Vagina (tissue), 2 donors: ENCODE measurements at regions not wholly inside any gene's neighbourhood (a gene's known extent, or its start where the extent isn't known, plus 50 kb on each side); places are given as distances from the start of the nearest gene placed in this dataset.

Source experiments
- CTCF ChIP-seq, 3 experiments: fragments of 450-650 bp in 2 of 3; fragments of 200-600 bp in 1 of 3; sonication (generic) in 1 of 3; IDR thresholded peaks; one replicate each; pipeline ENCODE4 v1.5.1; 2017 to 2019; ENCODE audit warnings: antibody characterized with exemption in 3 of 3, mild to moderate bottlenecking in 2 of 3, moderate library complexity in 2 of 3
- POLR2A ChIP-seq, 2 donors: fragments of 450-650 bp; IDR thresholded peaks; one replicate each; pipeline ENCODE4 v1.6.1; 2017; ENCODE audit warnings: antibody characterized with exemption in 2 of 2, mild to moderate bottlenecking in 2 of 2, moderate library complexity in 2 of 2

- TF ChIP-seq POLR2A (IDR thresholded peaks at IDR 0.05) (no peak), CTCF (IDR thresholded peaks at IDR 0.05) (no peak)
Observed at GRCh38 chr2:118431997-118432396, 343.7 kb downstream of the INSIG2 start.
